Smooth muscle cell (in vitro differentiated cells): ENCODE measurements at regions not wholly inside any gene's neighbourhood (a gene's known extent, or its start where the extent isn't known, plus 50 kb on each side); places are given as distances from the start of the nearest gene placed in this dataset.
"Not testable (repeated sequence)": the region's sequence is repeated elsewhere in the genome, so short reads cannot be mapped to it uniquely, and the experiment has no call there.

ENCODE experiments used
- DNase-seq: peaks from one replicate; lab custom pipeline; 2025; ENCODE audit not compliant: unreplicated experiment; lab: John Stamatoyannopoulos, UW
- H2AFZ ChIP-seq: fragments of 200-600 bp; sonication (generic); 2 replicates; pipeline ENCODE4 v1.6.0; 2016; ENCODE audit warnings: antibody characterized with exemption, low read depth, mild to moderate bottlenecking
- H3F3A ChIP-seq: fragments of 200-600 bp; sonication (generic); 2 replicates; pipeline ENCODE4 v1.6.0; 2017; ENCODE audit warnings: antibody characterized with exemption, low read depth
- H3K27ac ChIP-seq: fragments of 200-600 bp; sonication (generic); 2 replicates; pipeline ENCODE4 v1.5.1; 2016; ENCODE audit warnings: low read depth, mild to moderate bottlenecking
- H3K27me3 ChIP-seq: fragments of 200-600 bp; sonication (generic); 2 replicates; pipeline ENCODE4 v1.6.1; 2016; ENCODE audit warnings: low read depth, mild to moderate bottlenecking
- H3K36me3 ChIP-seq: fragments of 200-600 bp; sonication (generic); 2 replicates; pipeline ENCODE4 v1.5.1; 2016; ENCODE audit warnings: low read depth
- H3K4me1 ChIP-seq: fragments of 200-600 bp; sonication (generic); 2 replicates; pipeline ENCODE4 v1.5.1; 2016; ENCODE audit warnings: low read depth
- H3K4me2 ChIP-seq: fragments of 200-600 bp; sonication (generic); 2 replicates; pipeline ENCODE4 v1.6.0; 2016; ENCODE audit warnings: mild to moderate bottlenecking
- H3K4me3 ChIP-seq: fragments of 200-600 bp; sonication (generic); 2 replicates; pipeline ENCODE4 v1.5.1; 2016; ENCODE audit warnings: mild to moderate bottlenecking
- H3K79me2 ChIP-seq: fragments of 200-600 bp; sonication (generic); 2 replicates; pipeline ENCODE4 v1.6.0; 2016; ENCODE audit warnings: low read depth, mild to moderate bottlenecking
- H3K9ac ChIP-seq: fragments of 200-600 bp; sonication (generic); 2 replicates; pipeline ENCODE4 v1.6.0; 2016; ENCODE audit warnings: low read depth
- H3K9me3 ChIP-seq: fragments of 200-600 bp; sonication (generic); replicated peaks from 2 replicates; pipeline ENCODE4 v1.5.1; 2016; ENCODE audit warnings: low read depth
- H4K20me1 ChIP-seq: fragments of 200-600 bp; sonication (generic); 2 replicates; pipeline ENCODE4 v1.6.0; 2016; ENCODE audit warnings: low read depth
- WGBS: methylation state at CpG from one replicate; pipeline ENCODE4 v1.1.7; 2016; ENCODE audit warnings: low lambda C conversion rate; 5-methylcytosine and 5-hydroxymethylcytosine counted together
- TF ChIP-seq, protein P1 (sequence below): fragments of 200-600 bp; sonication (generic); IDR thresholded peaks from 2 replicates; pipeline ENCODE4 v1.5.1; 2017; ENCODE audit warnings: borderline replicate concordance, mild to moderate bottlenecking, antibody characterized with exemption; ENCODE audit not compliant: insufficient read depth, poor library complexity, severe bottlenecking

- DNase-seq: no peak
- Histone ChIP-seq H3K79me2 (no peaks in the 10 kb centered on the region), H3K4me1 (no peaks in the 10 kb centered on the region), H3K4me3 (no peak overlapping the region), H3K9ac (no peak overlapping the region), H3K36me3 (no peaks in the 10 kb centered on the region), H4K20me1 (no peaks in the 10 kb centered on the region), H3K27me3 (no peaks in the 10 kb centered on the region), H3K4me2 (no peak overlapping the region), H2AFZ (no peak overlapping the region), H3K27ac (no peak overlapping the region), H3F3A (no peaks in the 10 kb centered on the region), H3K9me3 (no peaks in the 10 kb centered on the region)
- 67% methylated on average over 3 of the region's 3 CpGs for WGBS
- TF ChIP-seq, protein P1, sequence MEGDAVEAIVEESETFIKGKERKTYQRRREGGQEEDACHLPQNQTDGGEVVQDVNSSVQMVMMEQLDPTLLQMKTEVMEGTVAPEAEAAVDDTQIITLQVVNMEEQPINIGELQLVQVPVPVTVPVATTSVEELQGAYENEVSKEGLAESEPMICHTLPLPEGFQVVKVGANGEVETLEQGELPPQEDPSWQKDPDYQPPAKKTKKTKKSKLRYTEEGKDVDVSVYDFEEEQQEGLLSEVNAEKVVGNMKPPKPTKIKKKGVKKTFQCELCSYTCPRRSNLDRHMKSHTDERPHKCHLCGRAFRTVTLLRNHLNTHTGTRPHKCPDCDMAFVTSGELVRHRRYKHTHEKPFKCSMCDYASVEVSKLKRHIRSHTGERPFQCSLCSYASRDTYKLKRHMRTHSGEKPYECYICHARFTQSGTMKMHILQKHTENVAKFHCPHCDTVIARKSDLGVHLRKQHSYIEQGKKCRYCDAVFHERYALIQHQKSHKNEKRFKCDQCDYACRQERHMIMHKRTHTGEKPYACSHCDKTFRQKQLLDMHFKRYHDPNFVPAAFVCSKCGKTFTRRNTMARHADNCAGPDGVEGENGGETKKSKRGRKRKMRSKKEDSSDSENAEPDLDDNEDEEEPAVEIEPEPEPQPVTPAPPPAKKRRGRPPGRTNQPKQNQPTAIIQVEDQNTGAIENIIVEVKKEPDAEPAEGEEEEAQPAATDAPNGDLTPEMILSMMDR: no peak
These were observed 103.4 kb upstream of the SGCD start for GRCh38 chr5:156223547-156223946.

GRCh38 chr5:156226485-156226884 is 100.5 kb upstream of the SGCD start:
- H3K36me3 ChIP-seq, H3K27me3 ChIP-seq, H3K9ac ChIP-seq, H3K9me3 ChIP-seq, H4K20me1 ChIP-seq, H3K27ac ChIP-seq, H3K4me2 ChIP-seq, H3F3A ChIP-seq, H3K4me3 ChIP-seq, DNase-seq, H3K79me2 ChIP-seq, H2AFZ ChIP-seq, H3K4me1 ChIP-seq: not testable (repeated sequence)
- 90% methylated on average over 1 of the region's 1 CpG for WGBS

DNA sequence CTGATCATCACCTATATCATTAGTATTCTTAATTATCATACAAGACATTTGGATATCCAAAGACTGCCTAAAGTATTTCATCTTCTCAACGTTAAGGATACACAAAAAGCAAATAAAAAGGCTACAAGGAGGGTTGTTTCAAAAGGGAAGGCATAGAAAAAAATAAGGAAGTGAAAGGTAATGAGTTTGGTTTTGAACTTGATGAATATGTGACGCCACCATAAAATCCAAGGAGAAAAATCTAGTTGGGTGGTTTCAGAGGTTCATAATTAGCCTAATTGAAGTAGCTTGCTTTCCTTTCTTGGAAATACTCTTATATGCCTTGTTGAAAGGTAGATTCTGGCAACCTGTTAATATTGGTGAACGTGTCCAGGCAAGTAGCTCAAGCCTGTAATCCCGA is 96.1 kb upstream of the SGCD start:
- no peaks in the 10 kb centered on the region for H3K9me3 ChIP-seq
- H4K20me1 ChIP-seq: no peaks in the 10 kb centered on the region
- no peaks in the 10 kb centered on the region for H3K4me1 ChIP-seq
- TF ChIP-seq, protein P1: no peak
- H3K79me2 ChIP-seq: no peaks in the 10 kb centered on the region
- 89% methylated on average over 4 of the region's 4 CpGs for WGBS
- no peak overlapping the region for H3K4me2 ChIP-seq
- no peaks in the 10 kb centered on the region for H3K36me3 ChIP-seq
- DNase-seq: no peak
- no peaks in the 10 kb centered on the region for H3K27me3 ChIP-seq
- no peak overlapping the region for H3K27ac ChIP-seq
- no peaks in the 10 kb centered on the region for H3F3A ChIP-seq
- no peak overlapping the region for H3K4me3 ChIP-seq
- no peak overlapping the region for H2AFZ ChIP-seq
- no peak overlapping the region for H3K9ac ChIP-seq

DNA sequence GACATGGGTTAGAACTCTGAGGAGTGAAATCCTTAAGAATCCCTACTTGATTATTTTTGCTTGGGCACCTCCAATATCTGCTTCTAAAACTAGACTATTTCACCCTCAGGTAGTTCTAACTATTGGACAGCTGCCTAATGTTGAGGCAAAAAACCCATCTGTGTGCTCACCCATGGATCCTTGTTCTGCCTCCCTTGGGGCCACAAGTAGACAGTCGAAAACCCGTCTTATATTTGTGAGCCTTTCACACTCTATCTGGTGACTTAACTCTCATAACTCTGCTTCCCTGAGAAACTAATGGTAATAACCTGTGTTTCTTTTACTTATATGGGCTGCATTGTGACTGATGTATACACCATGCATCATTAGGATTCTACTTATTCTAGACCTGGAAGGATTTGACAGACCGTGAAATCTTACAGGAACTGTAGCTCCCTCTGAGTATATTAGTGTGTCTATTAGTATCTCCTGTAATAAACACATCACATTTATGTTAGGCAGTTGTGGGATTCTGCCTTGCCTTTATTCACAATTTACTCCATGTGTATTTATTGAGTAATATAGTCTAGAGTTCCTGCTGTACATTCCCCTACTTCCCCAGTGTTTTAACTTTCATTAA is 94.6 kb upstream of the SGCD start:
- Histone ChIP-seq H3K36me3 (no peaks in the 10 kb centered on the region), H3F3A (no peaks in the 10 kb centered on the region), H4K20me1 (no peaks in the 10 kb centered on the region), H3K4me2 (no peak overlapping the region), H3K9me3 (no peaks in the 10 kb centered on the region), H3K4me3 (no peak overlapping the region), H3K79me2 (no peaks in the 10 kb centered on the region), H3K9ac (no peak overlapping the region), H3K27me3 (no peaks in the 10 kb centered on the region), H3K4me1 (no peaks in the 10 kb centered on the region), H2AFZ (no peak overlapping the region), H3K27ac (no peak overlapping the region)
- TF ChIP-seq, protein P1: no peak
- 89% methylated on average over 3 of the region's 3 CpGs for WGBS
- no peak for DNase-seq
